Liver (tissue), 3 donors: ENCODE measurements at regions not wholly inside any gene's neighbourhood (a gene's known extent, or its start where the extent isn't known, plus 50 kb on each side); places are given as distances from the start of the nearest gene placed in this dataset.

ENCODE experiments used
- CTCF ChIP-seq: fragments of 150-350 bp; IDR thresholded peaks from 2 replicates; pipeline ENCODE4 v1.5.1; 2017; ENCODE audit warnings: improper control_type of control experiment, low read depth, low read length; ENCODE audit not compliant: missing input control
- MAX ChIP-seq: IDR thresholded peaks from 2 replicates; pipeline ENCODE4 v1.6.1; 2016; ENCODE audit warnings: antibody characterized with exemption
- RXRA ChIP-seq, 2 donors: IDR thresholded peaks; 2 replicates each; pipeline ENCODE4 v1.6.1; 2017 to 2018; ENCODE audit warnings: antibody characterized with exemption in 2 of 2, mild to moderate bottlenecking in 1 of 2
- SP1 ChIP-seq: IDR thresholded peaks from 2 replicates; pipeline ENCODE4 v1.6.1; 2018; ENCODE audit warnings: antibody characterized with exemption, mild to moderate bottlenecking
- donor health status: healthy.
- donor health status: healthy.

GRCh38 chr2:17455343-17455742 is 62.9 kb downstream of the RAD51AP2 start:
- no peak for TF ChIP-seq RXRA (IDR thresholded peaks at IDR 0.05)
- no peak for TF ChIP-seq CTCF
- TF ChIP-seq SP1 = no peak
- no peak for TF ChIP-seq MAX
